ENCODE measurements at regions not wholly inside any gene's neighbourhood (a gene's known extent, or its start where the extent isn't known, plus 50 kb on each side); places are given as distances from the start of the nearest gene placed in this dataset.

DNA sequence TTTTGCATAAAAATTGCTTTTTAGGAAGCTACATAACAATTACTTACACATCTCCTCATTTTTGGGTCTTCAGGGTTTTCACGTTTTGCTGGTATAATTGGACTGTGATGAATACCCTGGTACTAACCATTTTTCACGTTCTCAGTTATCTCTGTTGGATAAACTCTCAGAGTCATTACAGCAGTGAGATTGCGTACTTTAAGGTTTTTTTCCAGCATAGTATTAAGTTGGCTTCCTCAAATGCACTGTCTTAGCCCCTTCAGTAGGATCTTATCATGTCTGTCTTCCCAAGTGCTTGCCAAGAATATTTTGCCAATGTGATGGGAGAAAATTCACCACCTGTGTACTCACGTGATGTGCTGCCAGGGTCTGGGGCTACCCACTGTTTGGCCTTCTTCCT is 342.5 kb downstream of the TEX29 start:
- no peak for TF ChIP-seq POLR2A (IDR thresholded peaks at IDR 0.05)
- TF ChIP-seq, protein P1, sequence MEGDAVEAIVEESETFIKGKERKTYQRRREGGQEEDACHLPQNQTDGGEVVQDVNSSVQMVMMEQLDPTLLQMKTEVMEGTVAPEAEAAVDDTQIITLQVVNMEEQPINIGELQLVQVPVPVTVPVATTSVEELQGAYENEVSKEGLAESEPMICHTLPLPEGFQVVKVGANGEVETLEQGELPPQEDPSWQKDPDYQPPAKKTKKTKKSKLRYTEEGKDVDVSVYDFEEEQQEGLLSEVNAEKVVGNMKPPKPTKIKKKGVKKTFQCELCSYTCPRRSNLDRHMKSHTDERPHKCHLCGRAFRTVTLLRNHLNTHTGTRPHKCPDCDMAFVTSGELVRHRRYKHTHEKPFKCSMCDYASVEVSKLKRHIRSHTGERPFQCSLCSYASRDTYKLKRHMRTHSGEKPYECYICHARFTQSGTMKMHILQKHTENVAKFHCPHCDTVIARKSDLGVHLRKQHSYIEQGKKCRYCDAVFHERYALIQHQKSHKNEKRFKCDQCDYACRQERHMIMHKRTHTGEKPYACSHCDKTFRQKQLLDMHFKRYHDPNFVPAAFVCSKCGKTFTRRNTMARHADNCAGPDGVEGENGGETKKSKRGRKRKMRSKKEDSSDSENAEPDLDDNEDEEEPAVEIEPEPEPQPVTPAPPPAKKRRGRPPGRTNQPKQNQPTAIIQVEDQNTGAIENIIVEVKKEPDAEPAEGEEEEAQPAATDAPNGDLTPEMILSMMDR (IDR thresholded peaks at IDR 0.05 in 8 of 11, conservative IDR thresholded peaks at IDR 0.05 in 3 of 11): no peak

Data from spleen (tissue), 7 donors.